Mesothelial cell of epicardium (in vitro differentiated cells): ENCODE measurements at regions not wholly inside any gene's neighbourhood (a gene's known extent, or its start where the extent isn't known, plus 50 kb on each side); places are given as distances from the start of the nearest gene placed in this dataset.

Experiments
- DNase-seq, 2 experiments: peaks; one replicate each; pipeline ENCODE4 v3.0.0; 2021; ENCODE audit warnings: low spot score in 2 of 2; ENCODE audit not compliant: unreplicated experiment in 2 of 2
- H3K27ac Mint-ChIP-seq: 2 replicates; pipeline ENCODE4 v1.8.0; 2021; ENCODE audit warnings: mixed read lengths
- H3K27me3 Mint-ChIP-seq: 2 replicates; pipeline ENCODE4 v1.8.0; 2021; ENCODE audit warnings: low read depth, mixed read lengths
- H3K36me3 Mint-ChIP-seq: 2 replicates; pipeline ENCODE4 v1.8.0; 2021; ENCODE audit warnings: mixed read lengths
- H3K4me1 Mint-ChIP-seq: 2 replicates; pipeline ENCODE4 v1.8.0; 2021; ENCODE audit warnings: mixed read lengths
- H3K4me3 Mint-ChIP-seq: 2 replicates; pipeline ENCODE4 v1.8.0; 2021; ENCODE audit warnings: mild to moderate bottlenecking, moderate library complexity, mixed read lengths
- H3K9me3 Mint-ChIP-seq: 2 replicates; pipeline ENCODE4 v1.8.0; 2021; ENCODE audit warnings: mixed read lengths
- CTCF ChIP-seq: fragments of 200-600 bp; sonication (generic); IDR thresholded peaks from one replicate; pipeline ENCODE4 v1.5.0; 2021; ENCODE audit warnings: antibody characterized with exemption; ENCODE audit not compliant: unreplicated experiment

- Mint-ChIP-seq H3K36me3 (no peaks in the 10 kb centered on the region), H3K4me1 (no peaks in the 10 kb centered on the region), H3K9me3 (peaks cover 4% of the 10 kb centered on the region), H3K27ac (no peak overlapping the region), H3K4me3 (no peak overlapping the region), H3K27me3 (no peaks in the 10 kb centered on the region)
- no peak for TF ChIP-seq CTCF
- DNase-seq, result no peak
Measured at GRCh38 chr2:156852210-156852609, 405.3 kb upstream of the GALNT5 start.

GRCh38 chr2:156852681-156853080, 404.8 kb upstream of the GALNT5 start:
- no peaks in the 10 kb centered on the region for H3K36me3 Mint-ChIP-seq
- no peak for TF ChIP-seq CTCF
- no peak overlapping the region for H3K27ac Mint-ChIP-seq
- no peaks in the 10 kb centered on the region for H3K4me1 Mint-ChIP-seq
- H3K9me3 Mint-ChIP-seq, result peaks cover 4% of the 10 kb centered on the region
- no peaks in the 10 kb centered on the region for H3K27me3 Mint-ChIP-seq
- DNase-seq, result no peak
- H3K4me3 Mint-ChIP-seq, result no peak overlapping the region

GRCh38 chr2:156864325-156864724, 393.2 kb upstream of the GALNT5 start:
- Mint-ChIP-seq H3K27ac (no peak overlapping the region), H3K36me3 (no peaks in the 10 kb centered on the region), H3K9me3 (no peaks in the 10 kb centered on the region), H3K27me3 (no peaks in the 10 kb centered on the region), H3K4me1 (no peaks in the 10 kb centered on the region), H3K4me3 (no peak overlapping the region)
- no peak for TF ChIP-seq CTCF
- no peak for DNase-seq

GRCh38 chr2:156864753-156865152, 392.8 kb upstream of the GALNT5 start:
- H3K27ac Mint-ChIP-seq, result no peak overlapping the region
- H3K4me3 Mint-ChIP-seq, result no peak overlapping the region
- TF ChIP-seq CTCF, result no peak
- no peak for DNase-seq
- H3K9me3 Mint-ChIP-seq, result no peaks in the 10 kb centered on the region
- H3K36me3 Mint-ChIP-seq, result no peaks in the 10 kb centered on the region
- no peaks in the 10 kb centered on the region for H3K27me3 Mint-ChIP-seq
- H3K4me1 Mint-ChIP-seq, result no peaks in the 10 kb centered on the region

- Mint-ChIP-seq H3K27me3 (no peaks in the 10 kb centered on the region), H3K27ac (no peak overlapping the region), H3K36me3 (no peaks in the 10 kb centered on the region), H3K4me1 (no peaks in the 10 kb centered on the region), H3K9me3 (peaks cover 2% of the 10 kb centered on the region), H3K4me3 (no peak overlapping the region)
- TF ChIP-seq CTCF, result no peak
- DNase-seq, result no peak
Measured at GRCh38 chr2:156867201-156867600, 390.3 kb upstream of the GALNT5 start.

- Mint-ChIP-seq H3K4me3 (no peak overlapping the region), H3K4me1 (no peaks in the 10 kb centered on the region), H3K27me3 (no peaks in the 10 kb centered on the region), H3K9me3 (peaks cover 7% of the 10 kb centered on the region), H3K27ac (no peak overlapping the region), H3K36me3 (no peaks in the 10 kb centered on the region)
- TF ChIP-seq CTCF, result no peak
- DNase-seq, result no peak
Measured at GRCh38 chr2:156874707-156875106, 382.8 kb upstream of the GALNT5 start.
